ENCODE measurements at regions not wholly inside any gene's neighbourhood (a gene's known extent, or its start where the extent isn't known, plus 50 kb on each side); places are given as distances from the start of the nearest gene placed in this dataset.
A peak's percentile ranks its signal among the peaks of the same experiment; 100 is the strongest.

GRCh38 chr2:8376603-8377410 lies 305.0 kb upstream of the ID2 start:
- no peaks in the 10 kb centered on the region for H3K36me3 ChIP-seq (ENCODE audit: insufficient read depth)
- no peak for TF ChIP-seq CTCF (conservative IDR thresholded peaks at IDR 0.05; ENCODE audit: low read depth, low read length)
- no peak overlapping the region for H3K4me3 ChIP-seq (IDR thresholded peaks at IDR 0.05; ENCODE audit: insufficient read depth, low read depth, low read length)
- no peak overlapping the region for H3K27ac ChIP-seq
- peaks cover 26% of the 10 kb centered on the region for H3K4me1 ChIP-seq (ENCODE audit: low read depth, poor library complexity, severe bottlenecking)
- H4K20me1 ChIP-seq (ENCODE audit: insufficient read depth): no peaks in the 10 kb centered on the region
- 0 out of 2 replicates have a peak overlapping the region, but pooled peaks have one; percentile 53 for H3K4me2 ChIP-seq
- no peak overlapping the region for H3K9ac ChIP-seq
- H2AFZ ChIP-seq (ENCODE audit: low read depth): no peak overlapping the region
- H3K79me2 ChIP-seq (ENCODE audit: insufficient read depth, low read depth): no peaks in the 10 kb centered on the region
- H3K27me3 ChIP-seq (ENCODE audit: insufficient read depth, low read depth): 0 out of 2 replicates have a peak, but pooled peaks cover 3% of the 10 kb centered on the region

- Histone ChIP-seq H3K9ac (no peak overlapping the region), H3K4me2 (peak overlapping the region; percentile 53), H2AFZ (ENCODE audit: low read depth) (no peak overlapping the region), H3K27me3 (ENCODE audit: insufficient read depth, low read depth) (0 out of 2 replicates have a peak, but pooled peaks cover 3% of the 10 kb centered on the region), H4K20me1 (ENCODE audit: insufficient read depth) (no peaks in the 10 kb centered on the region), H3K4me3 (IDR thresholded peaks at IDR 0.05; ENCODE audit: insufficient read depth, low read depth, low read length) (no peak overlapping the region), H3K4me1 (ENCODE audit: low read depth, poor library complexity, severe bottlenecking) (peaks cover 26% of the 10 kb centered on the region), H3K36me3 (ENCODE audit: insufficient read depth) (no peaks in the 10 kb centered on the region), H3K79me2 (ENCODE audit: insufficient read depth, low read depth) (no peaks in the 10 kb centered on the region), H3K27ac (no peak overlapping the region)
- no peak for TF ChIP-seq CTCF (conservative IDR thresholded peaks at IDR 0.05; ENCODE audit: low read depth, low read length)
Measured at GRCh38 chr2:8378016-8378810, 303.6 kb upstream of the ID2 start.

GRCh38 chr2:8379128-8379527 lies 302.7 kb upstream of the ID2 start:
- Histone ChIP-seq H3K27ac (no peak overlapping the region), H3K36me3 (ENCODE audit: insufficient read depth) (no peaks in the 10 kb centered on the region), H3K4me3 (IDR thresholded peaks at IDR 0.05; ENCODE audit: insufficient read depth, low read depth, low read length) (no peak overlapping the region), H3K4me1 (ENCODE audit: low read depth, poor library complexity, severe bottlenecking) (peaks cover 26% of the 10 kb centered on the region), H4K20me1 (ENCODE audit: insufficient read depth) (no peaks in the 10 kb centered on the region), H2AFZ (ENCODE audit: low read depth) (no peak overlapping the region), H3K79me2 (ENCODE audit: insufficient read depth, low read depth) (no peaks in the 10 kb centered on the region), H3K4me2 (0 out of 2 replicates have a peak overlapping the region, but pooled peaks have one; percentile 53), H3K9ac (no peak overlapping the region), H3K27me3 (ENCODE audit: insufficient read depth, low read depth) (0 out of 2 replicates have a peak, but pooled peaks cover 3% of the 10 kb centered on the region)
- TF ChIP-seq CTCF (conservative IDR thresholded peaks at IDR 0.05; ENCODE audit: low read depth, low read length): no peak

GRCh38 chr2:8379549-8379948 lies 302.3 kb upstream of the ID2 start:
- no peaks in the 10 kb centered on the region for H3K79me2 ChIP-seq (ENCODE audit: insufficient read depth, low read depth)
- H3K4me1 ChIP-seq (ENCODE audit: low read depth, poor library complexity, severe bottlenecking): peaks cover 26% of the 10 kb centered on the region
- H3K27ac ChIP-seq: no peak overlapping the region
- H3K27me3 ChIP-seq (ENCODE audit: insufficient read depth, low read depth): 0 out of 2 replicates have a peak, but pooled peaks cover 3% of the 10 kb centered on the region
- H2AFZ ChIP-seq (ENCODE audit: low read depth): no peak overlapping the region
- no peaks in the 10 kb centered on the region for H3K36me3 ChIP-seq (ENCODE audit: insufficient read depth)
- H4K20me1 ChIP-seq (ENCODE audit: insufficient read depth): no peaks in the 10 kb centered on the region
- TF ChIP-seq CTCF (conservative IDR thresholded peaks at IDR 0.05; ENCODE audit: low read depth, low read length): no peak
- no peak overlapping the region for H3K4me2 ChIP-seq
- H3K4me3 ChIP-seq (IDR thresholded peaks at IDR 0.05; ENCODE audit: insufficient read depth, low read depth, low read length): no peak overlapping the region
- no peak overlapping the region for H3K9ac ChIP-seq

Measured in KMS-11 (cell line).